Lung (tissue), 11 donors: ENCODE measurements at regions not wholly inside any gene's neighbourhood (a gene's known extent, or its start where the extent isn't known, plus 50 kb on each side); places are given as distances from the start of the nearest gene placed in this dataset.

Experiments
- ATAC-seq: fragments of 200-7000 bp; cut with Tn5 transposase; one replicate; pipeline ENCODE4 v1.9.1; 2020; ENCODE audit warnings: moderate number of reproducible peaks; ENCODE audit not compliant: insufficient read depth, low FRiP score
- DNase-seq, 3 donors: peaks; one replicate each; pipeline ENCODE4 v3.0.0-alpha.2; 2013 to 2017
- H3K27ac ChIP-seq, 2 donors: one replicate each; pipeline ENCODE4 v1.5.1; 2013; ENCODE audit warnings: mild to moderate bottlenecking in 2 of 2, moderate library complexity in 2 of 2, control low read depth in 1 of 2, inconsistent platforms in 1 of 2, low read depth in 1 of 2, low read length in 1 of 2
- H3K27me3 ChIP-seq, 3 donors: one replicate each; pipeline ENCODE4 v1.5.1; 2013; ENCODE audit warnings: low read length in 2 of 3; ENCODE audit not compliant: control insufficient read depth in 3 of 3, insufficient read depth in 3 of 3
- H3K36me3 ChIP-seq, 4 donors: one replicate each; pipeline ENCODE4 v1.5.1; 2013; ENCODE audit warnings: low read length in 4 of 4, mild to moderate bottlenecking in 1 of 4, moderate library complexity in 1 of 4; ENCODE audit not compliant: control insufficient read depth in 4 of 4, insufficient read depth in 4 of 4
- H3K4me1 ChIP-seq, 5 donors: one replicate each; pipeline ENCODE4 v1.5.1; 2013; ENCODE audit warnings: low read length in 5 of 5, mild to moderate bottlenecking in 2 of 5, moderate library complexity in 1 of 5; ENCODE audit not compliant: control insufficient read depth in 5 of 5, insufficient read depth in 5 of 5
- H3K4me3 ChIP-seq: one replicate; pipeline ENCODE4 v1.5.1; 2013; ENCODE audit warnings: mild to moderate bottlenecking, control low read depth, moderate library complexity
- H3K9ac ChIP-seq, 2 donors: one replicate each; pipeline ENCODE4 v1.5.1; 2013; ENCODE audit warnings: low read length in 2 of 2, control low read depth in 1 of 2; ENCODE audit not compliant: insufficient read depth in 1 of 2
- H3K9me3 ChIP-seq, 4 donors: one replicate each; pipeline ENCODE4 v1.5.1; 2013; ENCODE audit warnings: low read length in 3 of 4, mild to moderate bottlenecking in 1 of 4, moderate library complexity in 1 of 4; ENCODE audit not compliant: control insufficient read depth in 4 of 4, insufficient read depth in 3 of 4
- CTCF ChIP-seq: IDR thresholded peaks from 2 replicates; pipeline ENCODE4 v1.5.1; 2012; ENCODE audit warnings: mild to moderate bottlenecking; ENCODE audit errors: control extremely low read depth, extremely low read depth
- WGBS, 2 donors: extraction: QIAGEN DNeasy Blood & Tissue Kit; methylation state at CpG; one replicate each; pipeline ENCODE4 v1.1.7; 2013; 5-methylcytosine and 5-hydroxymethylcytosine counted together
- donor health status: control.
- donor health status: control.
- donor health status: Bipolar disorder and iron deficiency.
- donor health status: healthy.
- donor health status: DM: yes; HTN: yes; CAD: no.

- Histone ChIP-seq H3K27me3 (no peaks in the 10 kb centered on the region), H3K36me3 (no peaks in the 10 kb centered on the region), H3K4me1 (peaks cover 0 to 5% (median 2%) of the 10 kb centered on the region in 5 donors), H3K9ac (no peak overlapping the region), H3K4me3 (no peak overlapping the region), H3K9me3 (no peaks in the 10 kb centered on the region), H3K27ac (no peak overlapping the region)
- DNase-seq: no peak
- WGBS, 2 donors: 94 to 97% methylated on average over 3 of the region's 3 CpGs
- TF ChIP-seq CTCF: no peak
- no peak for ATAC-seq
Observed at GRCh38 chr1:60930130-60930529, 152.2 kb upstream of the NFIA start.

GRCh38 chr1:60924964-60925798, 157.2 kb upstream of the NFIA start:
- no peak for TF ChIP-seq CTCF
- Histone ChIP-seq H3K9me3 (no peaks in the 10 kb centered on the region), H3K36me3 (no peaks in the 10 kb centered on the region), H3K27me3 (no peaks in the 10 kb centered on the region), H3K4me3 (no peak overlapping the region), H3K4me1 (peaks cover 5 to 25% (median 15%) of the 10 kb centered on the region in 5 donors), H3K9ac (no peak overlapping the region), H3K27ac (no peak overlapping the region)
- WGBS, 2 donors: 64 to 76% methylated on average over 14 of the region's 14 CpGs
- DNase-seq: peak; percentile 19 to 41 (median 22)
- no peak for ATAC-seq

GRCh38 chr1:60924165-60924564, 158.2 kb upstream of the NFIA start:
- H3K9me3 ChIP-seq: no peaks in the 10 kb centered on the region
- ATAC-seq: no peak
- 95 to 98% methylated on average over 3 of the region's 3 CpGs for WGBS, 2 donors

More at GRCh38 chr1:60924165-60924564, 158.2 kb upstream of the NFIA start:
- Histone ChIP-seq H3K36me3 (no peaks in the 10 kb centered on the region), H3K27me3 (no peaks in the 10 kb centered on the region), H3K4me1 (peaks cover 5 to 25% (median 15%) of the 10 kb centered on the region in 5 donors), H3K27ac (no peak overlapping the region), H3K4me3 (no peak overlapping the region), H3K9ac (no peak overlapping the region)
- no peak for TF ChIP-seq CTCF
- DNase-seq: no peak
